Immature natural killer cell (primary cell): ENCODE measurements at regions not wholly inside any gene's neighbourhood (a gene's known extent, or its start where the extent isn't known, plus 50 kb on each side); places are given as distances from the start of the nearest gene placed in this dataset.
"Not testable (repeated sequence)": the region's sequence is repeated elsewhere in the genome, so short reads cannot be mapped to it uniquely, and the experiment has no call there.

Experiments used
- DNase-seq, 3 donors: peaks; one replicate each; pipeline ENCODE4 v3.0.0; 2022; ENCODE audit warnings: mixed read lengths in 1 of 3
- H3K27ac Mint-ChIP-seq, 6 donors: one replicate each; pipeline ENCODE4 v1.8.0; 2020; ENCODE audit warnings: mixed read lengths in 6 of 6, mild to moderate bottlenecking in 5 of 6, inconsistent platforms in 4 of 6, moderate library complexity in 3 of 6
- H3K27me3 Mint-ChIP-seq, 3 donors: one replicate each; pipeline ENCODE4 v1.8.0; 2020 to 2021; ENCODE audit warnings: low read depth in 3 of 3, mild to moderate bottlenecking in 3 of 3, mixed read lengths in 3 of 3, moderate library complexity in 3 of 3, inconsistent platforms in 1 of 3
- H3K36me3 Mint-ChIP-seq, 3 donors: one replicate each; pipeline ENCODE4 v1.8.0; 2020; ENCODE audit warnings: mixed read lengths in 3 of 3, inconsistent platforms in 2 of 3, mild to moderate bottlenecking in 2 of 3
- H3K4me1 Mint-ChIP-seq, 2 donors: one replicate each; pipeline ENCODE4 v1.8.0; 2020; ENCODE audit warnings: inconsistent platforms in 2 of 2, mild to moderate bottlenecking in 2 of 2, mixed read lengths in 2 of 2, moderate library complexity in 1 of 2
- H3K4me3 Mint-ChIP-seq, 5 donors: one replicate each; pipeline ENCODE4 v1.8.0; 2020; ENCODE audit warnings: mild to moderate bottlenecking in 5 of 5, mixed read lengths in 5 of 5, inconsistent platforms in 3 of 5, moderate library complexity in 3 of 5
- H3K9me3 Mint-ChIP-seq, 6 donors: one replicate each; pipeline ENCODE4 v1.8.0; 2020; ENCODE audit warnings: mild to moderate bottlenecking in 6 of 6, mixed read lengths in 6 of 6, inconsistent platforms in 4 of 6, moderate library complexity in 3 of 6

DNA sequence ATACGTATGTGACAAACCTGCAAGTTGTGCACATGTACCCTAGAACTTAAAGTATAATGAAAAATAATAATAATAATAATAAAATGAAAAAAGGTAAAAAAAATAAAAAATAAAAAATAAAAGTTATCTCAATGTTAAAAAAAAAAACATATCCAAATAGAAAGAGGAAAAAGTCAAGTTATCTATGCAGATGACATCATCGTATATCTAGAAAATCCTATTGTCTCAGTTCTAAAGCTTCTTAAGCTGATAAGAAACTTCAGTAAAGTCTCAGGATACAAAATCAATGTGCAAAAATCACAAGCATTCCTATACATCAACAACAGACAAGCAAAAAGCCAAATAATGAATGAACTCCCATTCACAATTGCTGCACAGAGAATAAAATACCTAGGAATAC is 466.6 kb upstream of the PHF14 start:
- Mint-ChIP-seq H3K4me1 (no peaks in the 10 kb centered on the region), H3K27me3 (peaks cover 0 to 7% (median 3%) of the 10 kb centered on the region in 3 donors), H3K4me3 (no peak overlapping the region), H3K36me3 (no peaks in the 10 kb centered on the region), H3K27ac (no peak overlapping the region), H3K9me3 (peaks cover 0 to 27% (median 3%) of the 10 kb centered on the region in 6 donors)
- no peak for DNase-seq

DNA sequence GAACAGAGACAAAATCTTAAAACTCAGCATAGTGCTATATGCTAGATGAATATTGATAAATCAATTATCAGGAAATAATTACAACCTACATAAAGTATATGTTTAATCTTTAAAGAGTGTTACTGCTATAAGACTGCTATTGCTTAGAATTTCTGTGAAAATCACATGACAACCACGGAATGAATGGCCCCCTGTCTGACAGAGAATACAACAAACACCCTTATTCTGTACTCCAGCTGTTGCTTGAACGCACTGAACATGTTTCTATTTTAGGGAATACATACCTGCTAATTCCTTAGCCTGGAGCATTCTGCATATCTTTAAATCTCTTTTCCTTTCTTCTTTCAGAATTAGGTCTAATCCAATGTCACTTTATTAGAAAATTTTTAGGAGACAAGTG is 452.4 kb upstream of the PHF14 start:
- no peak overlapping the region for H3K4me3 Mint-ChIP-seq
- no peak overlapping the region for H3K27ac Mint-ChIP-seq
- H3K9me3 Mint-ChIP-seq: no peaks in the 10 kb centered on the region
- no peak for DNase-seq
- H3K27me3 Mint-ChIP-seq: peaks cover 0 to 1% (median 0%) of the 10 kb centered on the region in 3 donors
- no peaks in the 10 kb centered on the region for H3K4me1 Mint-ChIP-seq
- H3K36me3 Mint-ChIP-seq: no peaks in the 10 kb centered on the region

GRCh38 chr7:10533429-10533828 is 440.2 kb upstream of the PHF14 start:
- not testable (repeated sequence) for DNase-seq, H3K27me3 Mint-ChIP-seq, H3K9me3 Mint-ChIP-seq, H3K36me3 Mint-ChIP-seq, H3K4me3 Mint-ChIP-seq, H3K27ac Mint-ChIP-seq, H3K4me1 Mint-ChIP-seq

GRCh38 chr7:10536561-10536960 is 437.1 kb upstream of the PHF14 start:
- Mint-ChIP-seq H3K36me3 (no peaks in the 10 kb centered on the region), H3K4me3 (no peak overlapping the region), H3K9me3 (peaks cover 0 to 4% (median 0%) of the 10 kb centered on the region in 6 donors), H3K27ac (no peak overlapping the region), H3K4me1 (no peaks in the 10 kb centered on the region), H3K27me3 (peaks cover 0 to 2% (median 0%) of the 10 kb centered on the region in 3 donors)
- DNase-seq: no peak

DNA sequence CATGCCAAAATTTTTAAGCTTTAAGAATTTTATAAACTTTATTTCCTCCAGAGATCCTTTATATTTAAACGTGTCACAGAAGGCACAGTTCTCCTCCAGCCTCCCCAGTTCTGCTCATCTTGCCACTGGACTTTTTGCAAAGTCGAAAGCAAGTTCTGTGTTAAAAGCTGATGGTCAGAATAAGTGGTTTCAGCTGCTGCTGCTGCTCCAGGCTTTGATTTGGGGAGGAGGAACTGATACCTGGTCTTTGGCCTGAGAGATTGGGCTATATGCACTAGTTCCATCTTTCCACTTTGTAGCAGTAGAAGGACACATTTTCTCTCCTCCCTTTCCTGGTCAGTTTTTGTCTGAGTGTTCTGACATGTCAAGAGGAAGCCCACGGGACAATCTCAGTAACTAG is 435.9 kb upstream of the PHF14 start:
- Mint-ChIP-seq H3K36me3 (no peaks in the 10 kb centered on the region), H3K4me1 (no peaks in the 10 kb centered on the region), H3K27me3 (peaks cover 0 to 2% (median 0%) of the 10 kb centered on the region in 3 donors), H3K9me3 (no peaks in the 10 kb centered on the region), H3K4me3 (no peak overlapping the region), H3K27ac (no peak overlapping the region)
- DNase-seq: no peak

DNA sequence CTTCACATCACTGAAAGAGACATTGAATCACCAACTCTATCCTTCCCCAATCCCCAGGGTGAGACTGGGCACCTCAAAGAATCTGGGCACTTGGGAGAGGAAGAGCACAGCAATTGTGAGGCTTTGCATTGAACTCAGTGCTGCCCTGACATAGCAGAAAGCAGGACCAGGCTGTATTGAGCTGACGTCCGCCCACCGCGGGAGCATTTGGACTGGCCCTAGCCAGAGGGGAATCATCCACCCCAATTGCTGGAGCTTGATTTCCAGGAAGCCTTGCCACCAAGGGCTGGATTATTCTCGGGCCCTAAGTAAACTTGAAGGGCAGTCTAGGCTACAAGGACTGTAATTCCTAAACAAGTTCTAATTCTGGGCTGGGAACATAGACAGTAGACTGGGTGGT is 416.3 kb upstream of the PHF14 start:
- Mint-ChIP-seq H3K4me1 (no peaks in the 10 kb centered on the region), H3K4me3 (no peak overlapping the region), H3K27ac (no peak overlapping the region), H3K36me3 (no peaks in the 10 kb centered on the region), H3K27me3 (peaks cover 0 to 3% (median 1%) of the 10 kb centered on the region in 3 donors), H3K9me3 (peaks cover 0 to 11% (median 0%) of the 10 kb centered on the region in 6 donors)
- no peak for DNase-seq

DNA sequence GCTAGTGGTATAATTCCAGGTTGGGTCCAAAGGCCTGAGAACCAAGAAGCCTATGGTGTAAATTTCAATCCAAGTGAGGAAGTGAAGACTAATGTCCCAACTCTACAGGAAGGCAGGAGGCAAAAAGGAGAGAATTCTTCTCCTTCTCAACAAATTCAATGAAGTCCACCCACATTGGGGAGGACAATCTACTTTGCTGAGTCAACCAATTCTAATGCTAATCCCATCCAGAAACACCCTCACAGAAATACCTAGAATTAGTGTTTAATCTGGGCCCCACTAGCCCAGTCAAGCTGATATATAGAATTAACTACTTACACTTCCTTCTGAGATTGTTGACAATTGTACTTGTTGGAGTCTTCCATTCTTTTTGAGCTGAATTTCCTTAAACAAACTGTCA is 413.2 kb upstream of the PHF14 start:
- DNase-seq: no peak
- Mint-ChIP-seq H3K36me3 (no peaks in the 10 kb centered on the region), H3K4me3 (no peak overlapping the region), H3K27ac (no peak overlapping the region), H3K27me3 (peaks cover 0 to 1% (median 0%) of the 10 kb centered on the region in 3 donors), H3K4me1 (no peaks in the 10 kb centered on the region), H3K9me3 (peaks cover 0 to 13% (median under 1%) of the 10 kb centered on the region in 6 donors)

GRCh38 chr7:10568891-10569290 is 404.8 kb upstream of the PHF14 start:
- no peak for DNase-seq
- Mint-ChIP-seq H3K36me3 (no peaks in the 10 kb centered on the region), H3K27ac (no peak overlapping the region), H3K9me3 (peaks cover 0 to 5% (median 1%) of the 10 kb centered on the region in 6 donors), H3K4me3 (no peak overlapping the region), H3K4me1 (no peaks in the 10 kb centered on the region), H3K27me3 (no peaks in the 10 kb centered on the region)

DNA sequence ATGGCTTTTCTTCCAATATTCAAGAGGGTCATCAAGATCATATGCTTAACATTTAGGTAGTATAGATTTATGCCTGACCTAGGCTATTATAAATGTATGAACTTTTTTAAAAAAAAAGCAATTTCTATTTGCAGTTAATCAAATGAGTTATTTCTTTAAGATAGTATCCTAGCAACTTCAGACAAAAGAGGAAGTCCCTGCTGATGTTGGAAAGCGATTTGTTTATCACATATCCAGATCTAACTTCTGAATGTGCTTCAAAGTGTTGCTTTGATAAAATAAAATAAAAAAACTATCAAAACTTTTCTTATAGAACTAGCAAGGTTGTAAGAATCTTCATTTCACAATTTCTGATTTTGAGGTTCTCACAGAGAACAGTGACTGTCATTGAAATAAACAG is 401.9 kb upstream of the PHF14 start:
- H3K4me1 Mint-ChIP-seq: no peaks in the 10 kb centered on the region
- DNase-seq: no peak
- no peaks in the 10 kb centered on the region for H3K36me3 Mint-ChIP-seq
- H3K9me3 Mint-ChIP-seq: peaks cover 0 to 1% (median 0%) of the 10 kb centered on the region in 6 donors
- H3K27me3 Mint-ChIP-seq: peaks cover 0 to 1% (median 0%) of the 10 kb centered on the region in 3 donors
- H3K4me3 Mint-ChIP-seq: no peak overlapping the region
- no peak overlapping the region for H3K27ac Mint-ChIP-seq

DNA sequence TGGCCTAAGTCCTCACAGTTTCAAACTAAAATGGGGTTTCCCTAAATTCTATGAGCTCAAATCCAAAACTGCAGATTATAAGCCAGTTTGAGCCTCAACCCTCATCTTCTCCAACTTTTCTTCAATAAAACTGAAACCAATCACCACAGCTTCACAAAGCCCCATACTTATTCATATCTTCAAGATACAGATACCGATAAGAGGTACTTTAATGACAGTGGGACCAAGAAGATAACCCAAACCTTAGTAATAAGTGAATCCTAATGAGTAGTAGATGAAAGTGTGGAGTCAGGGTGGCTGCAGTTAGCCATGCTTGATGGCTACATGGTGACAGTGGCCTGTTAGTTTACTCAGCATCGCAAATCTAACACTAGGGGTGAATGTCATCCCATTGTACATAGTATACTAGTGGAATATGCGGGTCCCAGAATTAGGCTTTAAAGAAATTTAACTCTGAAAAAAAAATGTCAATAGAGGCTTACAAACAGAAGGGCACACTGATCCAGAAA is 395.8 kb upstream of the PHF14 start:
- no peak for DNase-seq
- Mint-ChIP-seq H3K36me3 (no peaks in the 10 kb centered on the region), H3K4me3 (no peak overlapping the region), H3K27ac (no peak overlapping the region), H3K27me3 (peaks cover 0 to 3% (median 0%) of the 10 kb centered on the region in 3 donors), H3K9me3 (peaks cover 0 to 4% (median 0%) of the 10 kb centered on the region in 6 donors), H3K4me1 (no peaks in the 10 kb centered on the region)

DNA sequence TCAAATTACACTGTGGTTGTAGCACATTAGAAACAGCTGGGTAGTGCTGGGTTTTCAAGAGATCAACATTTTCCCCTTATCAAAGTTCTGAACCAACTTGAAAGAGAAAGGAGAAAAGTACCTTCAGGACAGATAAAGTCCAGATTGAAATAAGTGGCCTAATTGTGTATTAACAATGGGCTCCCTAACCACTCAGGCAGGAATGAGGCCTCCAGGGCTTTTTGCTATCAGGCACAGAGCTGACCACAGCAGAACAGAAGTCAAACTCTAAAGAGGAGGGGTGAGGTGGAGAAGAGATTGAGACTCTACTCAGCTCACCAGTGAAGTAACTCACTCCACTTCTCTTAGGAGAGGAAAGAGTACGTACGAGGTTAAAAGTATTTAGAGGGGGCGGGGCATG is 394.1 kb upstream of the PHF14 start:
- H3K27ac Mint-ChIP-seq: no peak overlapping the region
- peaks cover 0 to 2% (median 0%) of the 10 kb centered on the region in 6 donors for H3K9me3 Mint-ChIP-seq
- H3K36me3 Mint-ChIP-seq: no peaks in the 10 kb centered on the region
- DNase-seq: no peak
- peaks cover 0 to 3% (median 0%) of the 10 kb centered on the region in 3 donors for H3K27me3 Mint-ChIP-seq
- H3K4me1 Mint-ChIP-seq: no peaks in the 10 kb centered on the region
- no peak overlapping the region for H3K4me3 Mint-ChIP-seq

GRCh38 chr7:10584886-10585285 is 388.8 kb upstream of the PHF14 start:
- no peak overlapping the region for H3K27ac Mint-ChIP-seq
- no peaks in the 10 kb centered on the region for H3K36me3 Mint-ChIP-seq
- no peaks in the 10 kb centered on the region for H3K4me1 Mint-ChIP-seq
- no peaks in the 10 kb centered on the region for H3K9me3 Mint-ChIP-seq
- H3K4me3 Mint-ChIP-seq: no peak overlapping the region
- H3K27me3 Mint-ChIP-seq: peaks cover 0 to 6% (median 0%) of the 10 kb centered on the region in 3 donors
- DNase-seq: no peak

GRCh38 chr7:10588084-10588483 is 385.6 kb upstream of the PHF14 start:
- Mint-ChIP-seq H3K4me1 (no peaks in the 10 kb centered on the region), H3K36me3 (no peaks in the 10 kb centered on the region), H3K27me3 (peaks cover 0 to 6% (median 0%) of the 10 kb centered on the region in 3 donors), H3K27ac (no peak overlapping the region), H3K9me3 (peaks cover 0 to 3% (median 0%) of the 10 kb centered on the region in 6 donors), H3K4me3 (no peak overlapping the region)
- DNase-seq: no peak

DNA sequence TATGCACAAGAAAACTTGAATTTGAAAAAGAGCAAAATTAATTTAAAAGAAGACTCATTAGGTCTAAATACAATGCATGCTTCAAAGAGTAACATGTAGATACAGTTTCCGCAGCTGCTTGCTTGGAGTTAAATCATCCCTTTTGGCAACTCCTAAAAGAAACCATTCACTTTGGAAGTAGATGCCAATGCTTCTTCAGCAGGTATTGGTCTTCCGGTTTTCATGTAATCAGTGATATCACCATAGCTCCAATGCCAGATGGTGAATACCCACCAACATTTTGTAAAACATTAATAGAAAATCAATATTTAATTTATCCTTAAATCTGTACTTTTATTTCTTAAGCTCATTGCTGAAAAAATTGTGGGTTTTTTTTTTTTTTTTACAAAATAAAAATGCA is 381.1 kb upstream of the PHF14 start:
- Mint-ChIP-seq H3K27ac (no peak overlapping the region), H3K4me3 (no peak overlapping the region), H3K27me3 (peaks cover 0 to 2% (median 1%) of the 10 kb centered on the region in 3 donors), H3K9me3 (peaks cover 0 to 3% (median 0%) of the 10 kb centered on the region in 6 donors), H3K4me1 (no peaks in the 10 kb centered on the region), H3K36me3 (no peaks in the 10 kb centered on the region)
- DNase-seq: no peak

DNA sequence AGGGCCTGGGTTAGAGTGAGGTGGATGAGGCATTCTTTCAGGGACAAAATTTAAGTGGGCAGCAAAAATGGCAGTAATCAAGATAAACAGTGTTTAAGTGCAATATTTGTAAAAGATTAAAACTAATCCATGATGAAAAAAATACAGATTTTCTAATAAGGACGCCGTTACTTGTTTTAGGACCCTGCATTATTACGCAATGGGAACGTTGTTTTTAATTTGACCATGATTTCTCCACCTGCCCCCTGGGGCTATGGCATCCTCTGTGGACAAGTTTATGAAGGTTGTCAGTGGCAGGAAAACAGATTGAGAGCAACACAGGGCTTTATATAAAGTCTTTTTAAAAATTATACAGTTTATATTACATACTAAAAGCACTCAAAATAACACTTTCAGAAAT is 380.6 kb upstream of the PHF14 start:
- Mint-ChIP-seq H3K36me3 (no peaks in the 10 kb centered on the region), H3K4me1 (no peaks in the 10 kb centered on the region), H3K9me3 (peaks cover 0 to 3% (median 0%) of the 10 kb centered on the region in 6 donors), H3K4me3 (no peak overlapping the region), H3K27me3 (peaks cover 0 to 2% (median 1%) of the 10 kb centered on the region in 3 donors), H3K27ac (no peak overlapping the region)
- DNase-seq: no peak
